Esophagus squamous epithelium (tissue), 5 donors: ENCODE measurements at regions not wholly inside any gene's neighbourhood (a gene's known extent, or its start where the extent isn't known, plus 50 kb on each side); places are given as distances from the start of the nearest gene placed in this dataset.
"Not testable (repeated sequence)": the region's sequence is repeated elsewhere in the genome, so short reads cannot be mapped to it uniquely, and the experiment has no call there.

Source experiments
- DNase-seq: peaks from one replicate; lab custom pipeline; 2025; lab: John Stamatoyannopoulos, UW
- H3K27ac ChIP-seq, 4 donors: fragments of 200-600 bp; sonication (generic); one replicate each; pipeline ENCODE4 v1.5.1; 2016 to 2019; ENCODE audit warnings: mild to moderate bottlenecking in 1 of 4
- H3K27me3 ChIP-seq, 4 donors: fragments of 200-600 bp; sonication (generic); 1 replicate in 3 of 4; 2 replicates in 1 of 4; pipeline versions ENCODE4 v1.5.1 to v1.6.0; 2017 to 2021; ENCODE audit warnings: antibody characterized with exemption in 1 of 4
- H3K36me3 ChIP-seq, 3 donors: fragments of 200-600 bp; sonication (generic); one replicate each; pipeline ENCODE4 v1.5.1; 2016 to 2019
- H3K4me1 ChIP-seq, 3 donors: fragments of 200-600 bp; sonication (generic); one replicate each; pipeline ENCODE4 v1.5.1; 2017 to 2019
- H3K4me3 ChIP-seq, 4 donors: fragments of 200-600 bp; sonication (generic); 1 replicate in 3 of 4; 2 replicates in 1 of 4; pipeline ENCODE4 v1.5.1; 2016 to 2019; ENCODE audit warnings: mild to moderate bottlenecking in 2 of 4, moderate library complexity in 1 of 4
- H3K9me3 ChIP-seq, 3 donors: fragments of 200-600 bp; sonication (generic); one replicate each; pipeline ENCODE4 v1.5.1; 2016 to 2019
- CTCF ChIP-seq, 6 experiments: fragments of 450-650 bp in 4 of 6; fragments of 200-600 bp in 2 of 6; sonication (generic) in 2 of 6; IDR thresholded peaks; one replicate each; pipeline ENCODE4 v1.5.1; 2016 to 2019; ENCODE audit warnings: antibody characterized with exemption in 6 of 6, mild to moderate bottlenecking in 4 of 6, moderate library complexity in 4 of 6
- POLR2A ChIP-seq, 4 donors: fragments of 450-650 bp; IDR thresholded peaks; one replicate each; pipeline ENCODE4 v1.6.1; 2017; ENCODE audit warnings: antibody characterized with exemption in 4 of 4, mild to moderate bottlenecking in 4 of 4, moderate library complexity in 3 of 4
- WGBS, 2 donors: methylation state at CpG; one replicate each; pipeline ENCODE4 v1.1.5; 2018; 5-methylcytosine and 5-hydroxymethylcytosine counted together
- intact Hi-C: fragments of 100-400 bp; cut with DNase I; formaldehyde crosslinking; loops from one replicate; pipeline ENCODE4 v1.15.0; 2022
- donor health status: DM: yes; HTN: yes; CAD: no.

GRCh38 chr9:86483496-86483895, 129.3 kb upstream of the TUT7 start:
- Histone ChIP-seq H3K4me1 (no peaks in the 10 kb centered on the region), H3K27ac (no peak overlapping the region), H3K27me3 (no peaks in the 10 kb centered on the region), H3K9me3 (no peaks in the 10 kb centered on the region), H3K36me3 (no peaks in the 10 kb centered on the region), H3K4me3 (no peak overlapping the region)
- DNase-seq, result no peak
- intact Hi-C loops, result no loop called here
- TF ChIP-seq CTCF (IDR thresholded peaks at IDR 0.05) (no peak), POLR2A (IDR thresholded peaks at IDR 0.05) (no peak)

- 81 to 88% methylated on average over 3 of the region's 3 CpGs for WGBS, 2 donors
- intact Hi-C loops, result no loop called here
- Histone ChIP-seq H3K27ac (no peak overlapping the region), H3K4me1 (no peaks in the 10 kb centered on the region), H3K4me3 (no peak overlapping the region), H3K36me3 (no peaks in the 10 kb centered on the region), H3K9me3 (no peaks in the 10 kb centered on the region), H3K27me3 (no peaks in the 10 kb centered on the region)
- no peak for DNase-seq
- TF ChIP-seq CTCF (IDR thresholded peaks at IDR 0.05) (no peak), POLR2A (IDR thresholded peaks at IDR 0.05) (no peak)
These were observed 127.3 kb upstream of the TUT7 start for GRCh38 chr9:86481466-86481865.

GRCh38 chr9:86475255-86475654, 121.0 kb upstream of the TUT7 start:
- H3K36me3 ChIP-seq, intact Hi-C loops, H3K27ac ChIP-seq, H3K9me3 ChIP-seq, H3K4me3 ChIP-seq, H3K27me3 ChIP-seq, H3K4me1 ChIP-seq, DNase-seq: not testable (repeated sequence)
- 75 to 100% methylated on average over 1 of the region's 1 CpG for WGBS, 2 donors

GRCh38 chr9:86471171-86471815, 117.1 kb upstream of the TUT7 start:
- Histone ChIP-seq H3K4me3 (no peak overlapping the region), H3K27ac (no peak overlapping the region), H3K4me1 (no peaks in the 10 kb centered on the region), H3K9me3 (no peaks in the 10 kb centered on the region), H3K27me3 (peaks cover 0 to 6% (median 0%) of the 10 kb centered on the region in 4 donors), H3K36me3 (no peaks in the 10 kb centered on the region)
- TF ChIP-seq POLR2A (IDR thresholded peaks at IDR 0.05) (no peak), CTCF (IDR thresholded peaks at IDR 0.05) (no peak)
- 59 to 68% methylated on average over 7 of the region's 7 CpGs for WGBS, 2 donors
- intact Hi-C loops, result no loop called here
- no peak for DNase-seq

GRCh38 chr9:86470326-86470725, 116.1 kb upstream of the TUT7 start:
- peaks cover 0 to 6% (median 0%) of the 10 kb centered on the region in 4 donors for H3K27me3 ChIP-seq
- WGBS, 2 donors, result 29 to 32% methylated on average over 1 of the region's 1 CpG
- intact Hi-C loops, result no loop called here
- no peak for DNase-seq
- H3K4me1 ChIP-seq, result no peaks in the 10 kb centered on the region
- H3K27ac ChIP-seq, result peak overlapping the region in 1 of 4 donors; percentile 26
- H3K4me3 ChIP-seq, result no peak overlapping the region
- no peaks in the 10 kb centered on the region for H3K9me3 ChIP-seq
- no peak for TF ChIP-seq POLR2A (IDR thresholded peaks at IDR 0.05)
- TF ChIP-seq CTCF (IDR thresholded peaks at IDR 0.05), result no peak
- H3K36me3 ChIP-seq, result no peaks in the 10 kb centered on the region
